NT2/D1 (cell line): ENCODE measurements at regions not wholly inside any gene's neighbourhood (a gene's known extent, or its start where the extent isn't known, plus 50 kb on each side); places are given as distances from the start of the nearest gene placed in this dataset.

Source experiments
- DNase-seq: peaks from one replicate; pipeline ENCODE4 v3.0.0-alpha.2; 2011; ENCODE audit warnings: low read depth, low spot score
- H3K27me3 ChIP-seq: 2 replicates; pipeline ENCODE4 v1.6.0; 2011; ENCODE audit warnings: mild to moderate bottlenecking; ENCODE audit not compliant: insufficient read length, insufficient read depth
- H3K36me3 ChIP-seq: 2 replicates; pipeline ENCODE4 v1.6.1; 2011; ENCODE audit warnings: mild to moderate bottlenecking, low read length, mixed read lengths; ENCODE audit not compliant: insufficient read depth, insufficient read length
- H3K4me1 ChIP-seq: 2 replicates; pipeline ENCODE4 v1.5.1; 2011; ENCODE audit not compliant: insufficient read depth, insufficient read length
- H3K4me3 ChIP-seq: 2 replicates; pipeline ENCODE4 v1.5.1; 2011; ENCODE audit warnings: low read depth; ENCODE audit not compliant: insufficient read length
- H3K9ac ChIP-seq: 2 replicates; pipeline ENCODE4 v1.6.0; 2011; ENCODE audit warnings: low read depth; ENCODE audit not compliant: insufficient read length
- H3K9me3 ChIP-seq: 2 replicates; pipeline ENCODE4 v1.5.1; 2011; ENCODE audit warnings: mild to moderate bottlenecking, low read length; ENCODE audit not compliant: insufficient read depth
- SUZ12 ChIP-seq: IDR thresholded peaks from 2 replicates; pipeline ENCODE4 v1.6.1; 2011; ENCODE audit not compliant: insufficient read length, insufficient read depth; ENCODE audit errors: extremely low read depth
- YY1 ChIP-seq: IDR thresholded peaks from 2 replicates; pipeline ENCODE4 v1.6.1; 2011; ENCODE audit not compliant: insufficient read length, insufficient read depth
- ZNF274 ChIP-seq: IDR thresholded peaks from 2 replicates; pipeline ENCODE4 v1.6.1; 2011; ENCODE audit warnings: mild to moderate bottlenecking, low read depth, low read length

- Histone ChIP-seq H3K9ac (no peak overlapping the region), H3K4me1 (no peaks in the 10 kb centered on the region), H3K36me3 (no peaks in the 10 kb centered on the region), H3K27me3 (no peaks in the 10 kb centered on the region), H3K9me3 (no peaks in the 10 kb centered on the region), H3K4me3 (no peak overlapping the region)
- DNase-seq: no peak
- TF ChIP-seq YY1 (no peak), ZNF274 (no peak), SUZ12 (no peak)
These were observed 562.7 kb downstream of the TRIML1 start for GRCh38 chr4:188701952-188702351.

DNA sequence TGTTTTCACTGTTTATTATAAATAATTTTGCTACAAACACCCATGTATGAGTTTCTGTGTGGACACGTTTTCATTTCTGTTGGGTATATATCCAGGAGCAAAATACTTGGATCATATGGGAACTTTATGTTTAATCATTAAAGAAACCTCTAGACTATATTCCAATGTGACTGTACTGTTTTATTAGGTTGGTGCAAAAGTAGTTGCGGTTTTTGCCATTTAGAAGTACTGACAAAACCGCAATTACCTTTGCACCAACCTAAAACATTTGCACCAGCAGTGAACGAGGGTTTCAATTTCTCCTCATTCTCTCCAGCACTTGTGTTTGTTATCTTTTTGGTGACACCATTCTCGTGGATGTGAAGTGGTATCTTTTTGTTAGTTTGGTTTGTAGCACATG is 565.0 kb downstream of the TRIML1 start:
- Histone ChIP-seq H3K9ac (no peak overlapping the region), H3K4me3 (no peak overlapping the region), H3K4me1 (no peaks in the 10 kb centered on the region), H3K36me3 (no peaks in the 10 kb centered on the region), H3K27me3 (no peaks in the 10 kb centered on the region), H3K9me3 (no peaks in the 10 kb centered on the region)
- DNase-seq: no peak
- TF ChIP-seq YY1 (no peak), SUZ12 (no peak), ZNF274 (no peak)

DNA sequence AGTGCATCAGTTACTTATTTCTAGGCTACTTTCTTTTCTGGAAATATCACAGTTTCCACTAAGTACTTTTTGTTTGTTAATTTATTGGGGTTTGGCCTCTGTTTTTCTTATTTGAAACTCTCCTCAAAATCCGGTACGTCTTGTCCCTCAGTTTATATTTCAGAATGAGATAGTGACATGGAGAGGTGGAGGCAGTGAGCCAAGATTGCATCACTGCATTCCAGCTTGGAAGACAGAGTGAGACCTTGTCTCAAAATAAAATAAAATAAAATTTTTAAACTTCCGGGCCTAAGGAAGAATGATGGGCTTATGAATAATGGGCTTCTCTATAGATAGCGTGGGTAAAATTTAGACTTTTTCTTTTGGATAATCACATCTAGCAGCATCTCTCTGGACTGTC is 567.8 kb downstream of the TRIML1 start:
- Histone ChIP-seq H3K36me3 (no peaks in the 10 kb centered on the region), H3K4me3 (no peak overlapping the region), H3K9ac (no peak overlapping the region), H3K27me3 (no peaks in the 10 kb centered on the region), H3K4me1 (no peaks in the 10 kb centered on the region), H3K9me3 (no peaks in the 10 kb centered on the region)
- TF ChIP-seq SUZ12 (no peak), ZNF274 (no peak), YY1 (no peak)
- no peak for DNase-seq

DNA sequence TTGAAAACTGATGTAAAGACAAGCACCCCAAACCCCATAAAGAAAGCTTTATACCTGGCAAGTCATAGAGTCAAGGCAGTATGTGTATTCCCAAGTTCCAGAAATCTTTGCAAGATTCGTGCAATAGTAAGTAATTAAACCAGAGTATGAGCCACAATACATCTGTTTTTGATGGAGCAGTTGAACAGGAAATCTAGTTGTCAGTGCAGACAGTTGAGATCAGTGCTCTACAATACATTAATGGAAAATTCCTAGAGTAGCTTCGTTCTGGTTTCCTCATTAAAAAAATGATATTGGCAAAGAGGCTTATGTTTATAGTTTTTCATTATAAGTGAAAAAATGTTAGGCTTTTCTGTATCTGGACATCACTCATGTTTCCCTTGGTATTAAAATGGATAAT is 575.3 kb downstream of the TRIML1 start:
- Histone ChIP-seq H3K9me3 (no peaks in the 10 kb centered on the region), H3K4me1 (no peaks in the 10 kb centered on the region), H3K36me3 (no peaks in the 10 kb centered on the region), H3K9ac (no peak overlapping the region), H3K4me3 (no peak overlapping the region), H3K27me3 (no peaks in the 10 kb centered on the region)
- DNase-seq: no peak
- TF ChIP-seq SUZ12 (no peak), YY1 (no peak), ZNF274 (no peak)

DNA sequence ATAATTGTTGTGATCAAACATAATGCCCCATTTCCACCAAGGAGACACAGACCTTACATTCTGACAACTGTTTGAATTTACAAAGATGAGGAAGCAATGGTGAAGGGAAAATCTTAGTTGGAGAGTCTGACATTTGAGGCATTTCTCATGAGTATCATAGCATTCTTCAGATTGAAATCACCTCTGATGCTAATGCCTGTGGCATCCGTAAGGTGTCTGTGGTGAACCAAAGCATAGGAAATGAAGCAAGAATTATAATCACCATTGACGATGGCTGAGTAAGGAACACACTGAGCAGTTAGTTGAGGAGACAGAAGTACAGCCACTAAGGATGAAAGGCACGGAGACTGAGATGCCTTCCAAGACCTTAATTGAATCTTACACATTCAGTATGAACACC is 575.7 kb downstream of the TRIML1 start:
- H3K36me3 ChIP-seq: no peaks in the 10 kb centered on the region
- no peak overlapping the region for H3K4me3 ChIP-seq
- no peak for TF ChIP-seq YY1
- TF ChIP-seq ZNF274: no peak
- TF ChIP-seq SUZ12: no peak
- no peak overlapping the region for H3K9ac ChIP-seq
- H3K4me1 ChIP-seq: no peaks in the 10 kb centered on the region
- no peaks in the 10 kb centered on the region for H3K9me3 ChIP-seq
- no peaks in the 10 kb centered on the region for H3K27me3 ChIP-seq
- no peak for DNase-seq

- Histone ChIP-seq H3K27me3 (no peaks in the 10 kb centered on the region), H3K9ac (no peak overlapping the region), H3K4me3 (no peak overlapping the region), H3K9me3 (peaks cover 7% of the 10 kb centered on the region; the same call in 1 of the 2 replicates), H3K36me3 (no peaks in the 10 kb centered on the region), H3K4me1 (no peaks in the 10 kb centered on the region)
- TF ChIP-seq YY1 (no peak), ZNF274 (no peak), SUZ12 (no peak)
- DNase-seq: no peak
These were observed 578.4 kb downstream of the TRIML1 start for GRCh38 chr4:188717661-188718060.

DNA sequence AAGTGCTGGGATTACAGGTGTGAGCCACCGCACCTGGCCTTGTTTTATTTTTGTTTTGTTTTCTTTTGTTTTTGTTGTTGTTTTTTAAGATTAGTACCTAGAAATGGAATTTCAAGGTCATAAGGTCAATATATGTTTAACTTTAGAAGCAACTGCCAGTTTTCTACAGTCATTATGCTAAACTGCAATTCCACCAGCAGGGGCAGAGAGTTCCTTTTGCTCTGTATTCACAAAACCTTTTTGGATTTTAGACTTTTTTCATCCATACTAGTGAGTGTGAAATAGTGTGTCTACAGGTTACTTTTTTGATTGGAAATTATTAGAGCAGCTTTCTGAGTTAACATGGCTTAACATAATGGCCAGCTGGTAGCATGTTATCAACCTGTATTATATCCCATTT is 580.6 kb downstream of the TRIML1 start:
- Histone ChIP-seq H3K4me3 (no peak overlapping the region), H3K9me3 (peaks cover 7% of the 10 kb centered on the region; the same call in 1 of the 2 replicates), H3K9ac (no peak overlapping the region), H3K27me3 (no peaks in the 10 kb centered on the region), H3K4me1 (no peaks in the 10 kb centered on the region), H3K36me3 (no peaks in the 10 kb centered on the region)
- DNase-seq: no peak
- TF ChIP-seq SUZ12: no peak
- no peak for TF ChIP-seq ZNF274
- no peak for TF ChIP-seq YY1
